Ovary (tissue), 7 donors: ENCODE measurements at regions not wholly inside any gene's neighbourhood (a gene's known extent, or its start where the extent isn't known, plus 50 kb on each side); places are given as distances from the start of the nearest gene placed in this dataset.

Source experiments
- DNase-seq, 5 donors: peaks; one replicate each; pipeline ENCODE4 v3.0.0-alpha.2; 2019 to 2020
- H3K27ac ChIP-seq, 2 donors: fragments of 200-600 bp; one replicate each; pipeline versions ENCODE4 v1.5.1 to v1.8.0; 2019 to 2022
- H3K27me3 ChIP-seq: fragments of 200-600 bp; one replicate; pipeline ENCODE4 v1.8.0; 2022
- H3K36me3 ChIP-seq: fragments of 200-600 bp; sonication (generic); one replicate; pipeline ENCODE4 v1.5.1; 2019
- H3K4me1 ChIP-seq: one replicate; pipeline ENCODE4 v1.8.1; 2013; ENCODE audit warnings: mild to moderate bottlenecking, moderate library complexity; ENCODE audit not compliant: insufficient read depth
- H3K4me3 ChIP-seq: fragments of 200-600 bp; sonication (generic); one replicate; pipeline ENCODE4 v1.5.1; 2017
- H3K9me3 ChIP-seq, 2 donors: fragments of 200-600 bp in 1 of 2; sonication (generic) in 1 of 2; one replicate each; pipeline versions ENCODE4 v1.5.1 to v1.8.1; 2013 to 2019; ENCODE audit warnings: mild to moderate bottlenecking in 1 of 2, moderate library complexity in 1 of 2
- CTCF ChIP-seq, 3 donors: fragments of 450-650 bp in 2 of 3; fragments of 200-600 bp in 1 of 3; IDR thresholded peaks; one replicate each; pipeline versions ENCODE4 v1.5.1 to v1.8.0; 2016 to 2022; ENCODE audit warnings: antibody characterized with exemption in 3 of 3, mild to moderate bottlenecking in 1 of 3
- EP300 ChIP-seq: sonication (generic); formaldehyde crosslinking; IDR thresholded peaks from one replicate; pipeline ENCODE4 v1.6.1; 2017; ENCODE audit warnings: antibody characterized with exemption
- POLR2A ChIP-seq: fragments of 450-650 bp; IDR thresholded peaks from one replicate; pipeline ENCODE4 v1.6.1; 2017; ENCODE audit warnings: antibody characterized with exemption, mild to moderate bottlenecking, moderate library complexity
- WGBS, 3 donors: extraction: QIAGEN DNeasy Blood & Tissue Kit in 1 of 3; methylation state at CpG; one replicate each; pipeline versions ENCODE4 v1.1.5 to v1.1.7; 2013 to 2017; 5-methylcytosine and 5-hydroxymethylcytosine counted together
- intact Hi-C, 4 donors: fragments of 100-400 bp; cut with DNase I; formaldehyde crosslinking; loops; one replicate each; pipeline versions ENCODE4 v1.11.0 to v1.15.1; 2022 to 2023
- donor health status: DM: no; HTN: no; CAD: no; lungs with moderate emphysema.
- donor health status: DM: no; HTN: no; CAD: no.
- donor health status: Bipolar disorder and iron deficiency.
- donor health status: DM: no; HTN: no; CAD: no.
- donor health status: DM: yes; HTN: yes; CAD: no.

GRCh38 chr5:158541536-158542297 lies 558.0 kb downstream of the EBF1 start:
- TF ChIP-seq POLR2A (no peak), CTCF (IDR thresholded peaks at IDR 0.05) (no peak), EP300 (no peak)
- Histone ChIP-seq H3K27ac (no peak overlapping the region), H3K4me1 (no peaks in the 10 kb centered on the region), H3K27me3 (no peaks in the 10 kb centered on the region), H3K36me3 (no peaks in the 10 kb centered on the region), H3K4me3 (no peak overlapping the region), H3K9me3 (no peaks in the 10 kb centered on the region)
- DNase-seq: no peak
- WGBS, 3 donors: 74 to 86% (median 79%) methylated on average over 9 of the region's 9 CpGs
- intact Hi-C loops: no loop called here

- 73 to 79% (median 78%) methylated on average over 7 of the region's 7 CpGs for WGBS, 3 donors
- no peak for DNase-seq
- Histone ChIP-seq H3K4me1 (no peaks in the 10 kb centered on the region), H3K36me3 (no peaks in the 10 kb centered on the region), H3K4me3 (no peak overlapping the region), H3K27me3 (no peaks in the 10 kb centered on the region), H3K9me3 (no peaks in the 10 kb centered on the region), H3K27ac (no peak overlapping the region)
- TF ChIP-seq POLR2A: no peak
- no peak for TF ChIP-seq CTCF (IDR thresholded peaks at IDR 0.05)
- TF ChIP-seq EP300: no peak
- intact Hi-C loops: no loop called here
Observed at GRCh38 chr5:158538506-158539074, 561.1 kb downstream of the EBF1 start.

- Histone ChIP-seq H3K4me1 (no peaks in the 10 kb centered on the region), H3K4me3 (no peak overlapping the region), H3K27me3 (no peaks in the 10 kb centered on the region), H3K27ac (no peak overlapping the region), H3K9me3 (no peaks in the 10 kb centered on the region), H3K36me3 (no peaks in the 10 kb centered on the region)
- TF ChIP-seq POLR2A (no peak), CTCF (IDR thresholded peaks at IDR 0.05) (no peak), EP300 (no peak)
- DNase-seq: no peak
- WGBS, 3 donors: 86 to 91% (median 90%) methylated on average over 2 of the region's 2 CpGs
- intact Hi-C loops: no loop called here
Observed at GRCh38 chr5:158537366-158537765, 562.4 kb downstream of the EBF1 start.

- H3K9me3 ChIP-seq: no peaks in the 10 kb centered on the region
- no peak overlapping the region for H3K4me3 ChIP-seq
- TF ChIP-seq POLR2A (no peak), CTCF (IDR thresholded peaks at IDR 0.05) (no peak), EP300 (no peak)
- no peaks in the 10 kb centered on the region for H3K36me3 ChIP-seq
- DNase-seq: no peak
- no peaks in the 10 kb centered on the region for H3K27me3 ChIP-seq
- 92 to 97% (median 95%) methylated on average over 10 of the region's 10 CpGs for WGBS, 3 donors
- H3K4me1 ChIP-seq: no peaks in the 10 kb centered on the region
- no peak overlapping the region for H3K27ac ChIP-seq
- intact Hi-C loops: no loop called here
Observed at GRCh38 chr5:158534203-158534602, 565.5 kb downstream of the EBF1 start.
